ENCODE measurements at regions not wholly inside any gene's neighbourhood (a gene's known extent, or its start where the extent isn't known, plus 50 kb on each side); places are given as distances from the start of the nearest gene placed in this dataset.

DNA sequence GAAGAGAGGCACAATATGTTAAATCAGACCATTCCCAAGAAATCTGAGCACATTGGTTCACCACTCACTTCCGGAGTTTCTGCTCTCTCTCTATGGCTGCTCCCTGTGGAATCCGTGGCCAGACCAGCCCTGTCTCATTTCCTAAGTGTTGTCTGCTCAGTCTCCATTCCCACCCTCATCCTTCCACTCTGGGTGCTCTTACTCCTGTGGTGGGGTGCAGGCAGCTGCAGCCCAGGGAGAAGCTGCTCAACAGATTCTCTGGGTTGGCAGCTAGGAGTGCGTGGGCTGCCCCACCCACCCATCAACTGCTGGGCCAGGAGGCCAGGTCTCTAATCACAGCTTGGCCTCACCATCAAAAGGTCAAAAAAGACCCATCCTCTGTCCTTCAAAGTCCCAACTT is 98.3 kb downstream of the ARL4C start:
- TF ChIP-seq, protein P1, sequence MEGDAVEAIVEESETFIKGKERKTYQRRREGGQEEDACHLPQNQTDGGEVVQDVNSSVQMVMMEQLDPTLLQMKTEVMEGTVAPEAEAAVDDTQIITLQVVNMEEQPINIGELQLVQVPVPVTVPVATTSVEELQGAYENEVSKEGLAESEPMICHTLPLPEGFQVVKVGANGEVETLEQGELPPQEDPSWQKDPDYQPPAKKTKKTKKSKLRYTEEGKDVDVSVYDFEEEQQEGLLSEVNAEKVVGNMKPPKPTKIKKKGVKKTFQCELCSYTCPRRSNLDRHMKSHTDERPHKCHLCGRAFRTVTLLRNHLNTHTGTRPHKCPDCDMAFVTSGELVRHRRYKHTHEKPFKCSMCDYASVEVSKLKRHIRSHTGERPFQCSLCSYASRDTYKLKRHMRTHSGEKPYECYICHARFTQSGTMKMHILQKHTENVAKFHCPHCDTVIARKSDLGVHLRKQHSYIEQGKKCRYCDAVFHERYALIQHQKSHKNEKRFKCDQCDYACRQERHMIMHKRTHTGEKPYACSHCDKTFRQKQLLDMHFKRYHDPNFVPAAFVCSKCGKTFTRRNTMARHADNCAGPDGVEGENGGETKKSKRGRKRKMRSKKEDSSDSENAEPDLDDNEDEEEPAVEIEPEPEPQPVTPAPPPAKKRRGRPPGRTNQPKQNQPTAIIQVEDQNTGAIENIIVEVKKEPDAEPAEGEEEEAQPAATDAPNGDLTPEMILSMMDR (IDR thresholded peaks at IDR 0.05): no peak
- no peak for TF ChIP-seq POLR2A (IDR thresholded peaks at IDR 0.05)
